HG03342 (cell line): ENCODE measurements at regions not wholly inside any gene's neighbourhood (a gene's known extent, or its start where the extent isn't known, plus 50 kb on each side); places are given as distances from the start of the nearest gene placed in this dataset.
"Not testable (repeated sequence)": the region's sequence is repeated elsewhere in the genome, so short reads cannot be mapped to it uniquely, and the experiment has no call there.

Experiments used
- ATAC-seq: cut with Tn5 transposase; IDR thresholded peaks from one replicate; pipeline ENCODE4 v1.9.1; 2021; ENCODE audit warnings: mild to moderate bottlenecking, moderate library complexity; ENCODE audit not compliant: unreplicated experiment

GRCh38 chr7:115297656-115298055, 375.8 kb downstream of the MDFIC start:
- no peak for ATAC-seq

- no peak for ATAC-seq
Observed at GRCh38 chr7:115293628-115294240, 371.8 kb downstream of the MDFIC start.

DNA sequence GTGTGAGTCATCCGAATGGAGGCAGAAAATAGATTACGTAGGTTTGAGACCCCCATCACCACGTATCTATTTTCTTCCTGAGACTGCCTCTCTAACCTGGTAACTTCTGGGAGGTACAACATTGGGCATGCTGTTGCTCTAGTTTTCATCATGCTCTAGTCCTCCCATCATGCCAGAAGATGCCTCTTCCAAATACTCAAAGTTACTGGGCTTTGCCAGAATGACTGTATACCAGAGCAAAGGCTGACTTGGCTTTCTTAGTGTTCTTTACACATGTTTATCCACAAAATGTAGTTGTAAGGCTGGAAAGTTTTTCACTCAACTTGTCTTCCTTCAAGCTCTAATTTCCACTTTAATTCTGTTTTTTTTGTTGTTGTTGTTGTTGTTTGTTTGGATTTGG, 370.5 kb downstream of the MDFIC start:
- no peak for ATAC-seq

DNA sequence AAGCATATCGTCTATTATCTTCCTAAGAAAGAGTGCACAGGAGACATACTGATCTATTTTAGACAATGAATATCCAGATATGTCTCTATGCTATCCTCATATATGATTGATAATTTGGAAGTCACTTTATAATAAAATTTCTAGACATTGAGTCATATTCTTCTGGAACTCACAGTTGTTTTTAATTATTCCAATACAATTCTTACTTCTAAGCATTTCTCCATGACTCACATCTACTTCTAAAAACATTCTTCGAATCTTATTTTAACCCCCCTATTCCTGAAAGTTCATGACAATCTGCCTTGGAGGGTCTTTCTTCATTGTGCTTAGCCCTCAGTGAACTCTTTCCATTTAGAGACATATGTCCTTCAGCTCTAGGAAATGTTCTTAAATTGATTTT, 368.1 kb downstream of the MDFIC start:
- ATAC-seq = no peak

- no peak for ATAC-seq
Observed at GRCh38 chr7:115276791-115277190, 354.9 kb downstream of the MDFIC start.

DNA sequence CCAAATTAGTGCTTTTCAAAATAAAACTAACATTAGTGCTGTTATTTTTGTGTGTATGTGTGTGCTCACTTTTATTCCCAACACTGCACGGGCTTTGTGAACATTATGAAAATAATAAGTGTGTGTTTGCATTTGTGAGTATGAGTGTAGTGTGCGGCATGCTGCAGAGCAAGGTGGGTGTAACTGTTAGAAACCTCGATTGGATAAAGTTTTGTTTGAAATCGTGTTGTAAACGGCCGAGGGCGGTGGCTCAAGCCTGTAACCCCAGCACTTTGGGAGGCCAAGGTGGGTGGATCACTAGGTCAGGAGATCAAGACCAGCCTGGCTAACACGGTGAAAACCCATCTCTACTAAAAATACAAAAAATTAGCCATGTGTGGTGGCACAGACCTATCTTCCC, 352.0 kb downstream of the MDFIC start:
- ATAC-seq = not testable (repeated sequence)

GRCh38 chr7:115273139-115273772, 351.4 kb downstream of the MDFIC start:
- ATAC-seq = no peak

GRCh38 chr7:115271332-115272235, 349.7 kb downstream of the MDFIC start:
- ATAC-seq = no peak

- ATAC-seq = no peak
Observed at GRCh38 chr7:115269486-115269885, 347.6 kb downstream of the MDFIC start.

- ATAC-seq = peak; percentile 84
Observed at GRCh38 chr7:115267503-115267902, 345.6 kb downstream of the MDFIC start.

DNA sequence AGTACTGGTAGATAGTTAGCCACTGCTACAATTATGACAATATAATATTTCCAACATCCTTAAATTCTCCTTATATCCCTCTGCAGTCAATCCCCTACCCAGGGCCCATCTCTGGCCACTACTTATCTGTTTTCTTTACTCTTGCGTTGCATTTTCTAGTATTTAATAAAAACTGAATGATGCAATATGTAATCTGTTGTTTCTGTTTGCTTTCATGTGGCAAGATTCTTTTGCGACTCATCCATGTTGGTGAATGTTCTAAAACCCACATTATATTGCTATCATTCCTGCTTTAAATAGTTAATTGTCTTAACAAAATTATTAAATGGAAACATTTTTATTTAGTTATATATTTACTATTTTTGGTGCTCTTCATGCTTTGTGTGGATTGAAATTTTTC, 338.5 kb downstream of the MDFIC start:
- ATAC-seq = no peak

DNA sequence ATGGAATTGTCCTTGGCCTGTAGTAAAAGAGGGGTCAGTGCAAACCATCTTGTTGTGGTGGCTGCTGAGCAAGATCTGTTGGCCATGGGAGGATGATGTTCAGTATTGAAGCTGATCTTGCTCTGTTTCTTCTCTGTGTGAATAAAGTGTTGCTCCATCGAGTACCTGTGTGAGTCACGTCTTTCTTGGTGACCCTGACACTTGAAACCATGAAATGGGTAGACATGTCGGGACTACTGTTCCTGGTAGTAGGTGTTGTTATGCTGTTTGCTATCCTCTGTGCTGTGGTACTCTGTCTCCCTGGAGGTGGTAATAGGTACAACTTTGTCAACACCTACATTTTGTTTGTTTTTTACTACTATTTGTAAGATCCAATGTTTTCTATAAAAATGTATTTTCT, 330.6 kb downstream of the MDFIC start:
- no peak for ATAC-seq

- no peak for ATAC-seq
Observed at GRCh38 chr7:115249080-115249479, 327.2 kb downstream of the MDFIC start.

- ATAC-seq = no peak
Observed at GRCh38 chr7:115241151-115241550, 319.3 kb downstream of the MDFIC start.

DNA sequence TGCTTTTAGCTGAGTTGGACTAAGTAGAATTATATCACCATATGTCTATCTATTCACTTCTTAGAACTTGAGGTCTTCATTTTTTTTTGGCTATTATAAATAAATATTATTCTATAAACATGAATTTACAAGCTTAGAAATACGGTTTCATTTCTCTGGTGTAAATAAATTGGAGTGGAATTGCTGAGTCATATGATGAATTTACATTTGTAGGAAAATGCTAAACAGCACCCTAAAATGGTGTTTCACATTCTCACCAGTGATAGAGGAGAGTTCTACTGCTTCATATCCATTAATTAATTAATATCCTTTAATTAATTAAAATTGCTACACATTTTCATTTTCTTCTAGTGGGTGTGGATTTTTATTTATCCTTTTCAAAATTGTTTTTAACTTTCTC, 318.3 kb downstream of the MDFIC start:
- no peak for ATAC-seq

DNA sequence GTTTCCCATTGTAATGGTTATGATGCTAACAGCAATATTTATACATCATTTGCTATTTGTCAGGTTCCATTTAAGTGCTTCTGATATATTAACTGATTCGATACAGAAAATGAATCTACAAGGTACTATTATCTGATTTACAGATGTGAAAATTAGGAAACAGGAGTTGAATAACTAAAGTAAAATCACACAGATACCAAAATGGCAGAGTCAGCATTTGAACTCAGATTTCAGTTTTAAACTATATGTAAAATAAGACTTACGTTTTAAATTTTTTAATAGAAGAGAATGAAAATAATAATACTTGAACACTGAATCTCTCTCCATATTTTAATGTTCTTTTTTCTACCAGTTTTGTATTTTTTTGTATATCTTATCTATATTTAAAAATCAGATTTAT, 313.2 kb downstream of the MDFIC start:
- no peak for ATAC-seq

- no peak for ATAC-seq
Observed at GRCh38 chr7:115233809-115234208, 311.9 kb downstream of the MDFIC start.

- no peak for ATAC-seq
Observed at GRCh38 chr7:115232041-115232440, 310.1 kb downstream of the MDFIC start.

DNA sequence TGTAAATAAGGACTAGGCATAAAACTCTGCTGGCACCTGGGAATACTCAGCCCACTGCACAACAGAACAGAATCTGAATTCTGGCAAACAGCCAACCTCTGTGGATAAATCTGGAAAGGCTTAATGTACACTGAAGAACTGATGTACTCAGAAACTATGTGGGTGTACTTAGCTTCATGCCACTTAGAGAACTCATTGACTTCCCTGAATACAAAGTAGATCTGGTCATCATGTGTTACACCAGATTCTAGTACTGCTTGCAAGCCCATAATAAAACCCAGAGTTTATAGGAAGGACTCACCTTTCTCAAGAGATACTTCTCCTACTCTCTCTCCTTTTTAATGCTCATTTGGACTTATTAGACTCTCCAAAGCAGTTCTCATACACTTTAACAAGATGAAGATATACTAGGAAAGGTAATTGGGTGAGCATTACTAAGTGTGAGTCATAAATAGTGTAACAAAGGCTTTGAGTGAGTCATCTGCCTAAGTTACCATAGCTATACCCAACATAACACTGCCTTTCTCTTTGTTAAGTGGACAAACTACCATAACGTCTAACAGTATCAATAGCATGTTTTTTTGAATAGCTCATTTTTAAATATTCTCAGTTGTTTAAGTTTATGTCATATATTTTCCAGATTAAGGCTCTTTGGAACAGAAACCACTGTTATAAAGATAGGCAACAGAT, 309.1 kb downstream of the MDFIC start:
- ATAC-seq = peak; percentile 87

DNA sequence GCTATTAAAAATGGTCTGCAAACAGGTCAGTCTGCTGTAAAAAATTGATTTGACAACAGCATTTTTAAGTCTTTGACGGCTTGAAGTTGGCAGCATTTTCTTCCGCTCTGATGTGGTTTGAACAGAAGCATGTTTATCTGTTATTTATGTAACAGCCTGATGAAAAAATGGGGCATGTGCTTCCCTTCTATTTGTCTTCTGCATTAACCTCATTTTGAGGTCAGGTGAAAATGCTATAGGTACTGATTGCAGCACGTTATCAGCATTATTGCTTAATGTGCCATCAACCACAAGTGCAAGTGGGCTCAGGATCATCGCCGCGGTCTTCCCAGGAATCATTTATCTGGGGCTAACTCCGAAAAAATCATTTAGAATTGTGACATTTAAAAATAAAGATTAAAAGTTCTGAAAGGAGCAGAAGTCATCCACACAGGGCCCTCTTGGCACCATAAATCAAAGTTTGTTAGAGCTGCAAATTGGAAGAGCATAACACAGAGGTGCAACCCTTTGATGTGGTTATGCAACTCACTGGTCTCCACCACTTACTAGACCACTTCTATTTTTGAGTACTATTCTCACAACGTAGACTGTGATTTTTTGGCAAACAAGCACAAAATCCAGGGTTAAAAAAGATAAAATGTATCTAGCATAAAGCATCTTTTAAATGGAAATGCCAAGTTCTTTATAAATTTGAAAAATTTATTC, 307.7 kb downstream of the MDFIC start:
- ATAC-seq = no peak
